ENCODE measurements at regions not wholly inside any gene's neighbourhood (a gene's known extent, or its start where the extent isn't known, plus 50 kb on each side); places are given as distances from the start of the nearest gene placed in this dataset.
A peak's percentile ranks its signal among the peaks of the same experiment; 100 is the strongest.

DNA sequence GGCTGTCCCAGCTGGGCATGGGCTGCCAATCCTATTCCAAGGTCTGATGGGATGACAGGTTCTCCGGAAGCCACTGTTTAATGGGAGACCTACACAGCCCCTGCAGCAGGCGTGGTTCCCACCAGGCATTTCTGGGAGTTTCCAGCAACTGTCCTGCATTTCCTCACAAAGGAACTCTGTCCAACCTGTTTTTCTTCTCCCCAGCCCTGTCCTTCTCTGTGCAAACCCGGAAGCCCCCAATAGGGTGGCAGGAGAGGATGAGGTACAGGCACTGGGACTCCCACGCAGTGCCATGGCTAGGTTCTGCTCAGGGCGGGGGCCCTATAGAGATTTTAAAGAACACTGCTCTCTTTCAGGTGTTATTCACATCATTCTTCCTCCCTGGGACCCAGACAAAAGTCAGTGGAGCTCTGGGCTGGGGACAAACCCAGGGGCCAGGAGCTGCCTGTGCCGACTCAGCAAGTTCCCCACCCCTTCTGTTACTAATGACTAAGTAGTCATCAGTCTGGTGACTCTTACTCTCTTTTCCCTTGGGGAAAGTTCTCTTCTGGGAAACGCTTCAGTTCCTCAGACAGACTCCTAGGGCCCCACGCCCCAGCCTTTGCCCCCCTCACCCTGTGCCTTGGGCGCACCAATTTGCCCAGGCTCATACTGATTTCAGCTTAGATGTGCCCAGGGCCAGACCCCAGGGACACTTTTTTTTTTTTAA, 97.7 kb downstream of the CD47 start:
- no peak for DNase-seq

DNA sequence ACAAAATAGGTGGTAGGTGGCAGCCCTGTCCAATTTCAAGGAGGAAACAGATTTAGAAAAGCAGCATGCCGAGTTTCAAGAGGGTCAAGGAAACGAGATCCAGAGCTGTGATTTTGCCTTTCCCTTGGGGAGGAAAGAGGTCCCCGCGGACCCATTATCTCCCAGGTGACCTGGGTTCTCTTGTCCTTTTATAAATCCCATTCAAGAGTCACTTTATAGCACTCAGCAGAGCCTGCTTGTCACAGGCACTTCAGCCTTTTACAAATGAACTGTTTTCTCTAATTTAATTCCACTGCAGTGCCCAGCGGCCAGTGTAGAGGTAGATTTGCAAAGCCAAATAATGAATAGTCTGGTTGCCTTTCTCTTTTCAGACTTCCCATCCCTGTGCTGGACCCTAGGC, 99.9 kb downstream of the CD47 start:
- no peak for DNase-seq

DNA sequence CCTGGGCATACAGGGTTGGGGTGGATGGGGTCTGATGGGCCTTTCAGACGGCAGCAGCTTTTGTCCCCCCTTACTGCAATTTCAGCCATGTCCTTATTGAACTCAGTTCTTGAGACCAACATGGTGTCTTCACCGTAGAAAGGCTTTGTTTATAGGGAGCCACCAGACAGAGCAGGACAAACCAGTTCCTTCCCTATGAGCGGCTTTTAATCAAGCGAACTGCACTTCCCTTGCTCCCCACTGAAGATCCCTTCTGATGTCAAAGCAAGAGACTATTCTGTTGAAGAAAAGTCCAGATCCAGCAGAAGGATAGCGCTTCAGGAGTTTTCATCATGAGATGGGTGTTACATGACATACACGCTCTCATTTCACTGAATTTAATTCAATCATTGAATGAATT, 100.4 kb downstream of the CD47 start:
- DNase-seq: no peak

DNA sequence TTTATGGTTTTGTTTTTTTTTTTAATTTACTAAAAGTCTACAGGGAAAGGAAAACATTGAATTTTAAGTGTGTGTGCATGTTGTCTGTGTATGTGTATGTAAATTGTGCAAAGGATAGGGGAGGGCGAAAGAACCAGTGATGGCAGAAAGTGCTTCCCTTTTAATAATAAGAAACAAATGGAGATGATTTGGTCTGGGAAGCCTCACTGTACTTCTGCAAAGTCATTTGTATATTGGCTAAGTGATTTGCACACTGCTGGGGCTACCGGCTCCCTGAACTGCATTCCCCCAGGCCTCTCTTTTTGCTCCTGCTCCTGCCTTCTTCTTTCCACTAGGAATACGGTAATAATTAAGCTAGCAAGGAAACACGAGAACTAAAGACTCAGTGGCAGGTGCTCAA, 101.2 kb downstream of the CD47 start:
- no peak for DNase-seq

DNA sequence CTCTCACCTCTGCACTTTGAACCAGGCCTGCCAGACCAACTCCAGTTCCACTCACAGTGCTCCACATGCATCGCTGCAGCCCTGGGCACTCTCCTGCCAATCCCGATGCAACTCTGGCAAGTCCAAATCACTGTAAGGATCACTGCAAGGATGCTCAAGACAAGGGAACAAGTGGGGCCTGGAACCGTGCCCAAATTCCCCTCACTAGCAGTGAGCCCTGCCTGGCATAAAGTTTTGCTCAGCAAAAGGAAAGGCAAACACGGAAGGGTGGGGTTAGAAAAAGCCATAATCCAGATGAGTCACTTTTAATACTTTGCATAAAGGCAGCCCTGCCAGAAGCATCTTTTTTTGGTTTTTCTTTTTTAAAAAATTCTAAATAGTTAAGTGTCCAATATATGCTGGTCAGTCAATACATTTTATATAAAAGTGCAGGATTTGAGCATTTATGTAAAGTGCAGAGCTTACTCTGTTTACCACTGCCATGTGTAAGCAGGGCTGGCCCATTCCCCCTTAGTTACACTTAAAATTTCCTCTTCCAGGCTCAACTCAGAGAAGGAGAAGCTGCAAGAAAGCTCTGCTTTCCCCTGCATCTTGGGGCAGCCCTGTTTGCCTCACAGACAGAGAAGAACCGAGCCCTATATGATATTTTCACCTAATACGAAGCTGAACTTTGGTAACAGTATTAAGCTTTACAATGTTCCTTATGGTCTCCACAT, 102.2 kb downstream of the CD47 start:
- DNase-seq: no peak

DNA sequence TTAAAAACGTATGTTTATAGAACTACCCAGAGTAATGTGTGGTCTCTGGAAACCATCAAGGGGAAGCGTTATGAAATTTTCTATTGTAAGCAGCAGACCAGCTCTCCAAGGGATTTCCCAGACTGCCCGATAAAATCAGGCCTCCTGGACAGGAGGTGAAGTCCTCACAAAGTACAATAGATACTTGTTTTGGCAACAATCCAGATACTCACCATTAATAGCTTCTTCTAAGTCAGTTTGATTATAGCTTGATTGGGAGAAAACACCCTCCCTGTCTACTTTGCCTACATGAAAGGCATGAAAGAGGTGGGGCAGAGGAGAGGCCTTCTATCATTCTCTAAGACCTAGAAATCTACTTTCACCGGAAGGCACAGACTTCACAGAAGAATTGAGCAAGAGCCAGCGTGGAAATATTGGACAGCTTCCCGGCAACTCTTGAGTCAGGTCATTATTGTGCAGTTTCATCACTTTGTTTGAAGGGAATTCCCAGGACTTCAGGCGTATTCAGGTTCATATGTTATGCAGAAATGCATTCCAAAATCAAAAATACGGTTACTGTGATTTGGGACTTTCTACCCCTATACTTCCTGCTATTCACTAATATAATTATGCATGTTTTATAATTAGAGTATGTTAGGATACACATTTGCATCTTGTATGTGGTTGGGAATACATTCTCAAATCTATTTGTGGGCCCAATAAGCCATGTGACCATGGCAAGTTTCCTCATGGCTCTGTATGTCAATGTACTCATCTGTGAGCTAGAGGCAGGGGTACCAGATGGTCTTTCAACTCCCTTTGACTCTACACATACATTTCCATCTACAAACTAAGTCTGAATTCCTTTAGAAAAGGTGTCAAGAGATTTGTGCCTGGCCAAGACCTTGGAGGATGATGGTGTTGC, 103.5 kb downstream of the CD47 start:
- DNase-seq: no peak

DNA sequence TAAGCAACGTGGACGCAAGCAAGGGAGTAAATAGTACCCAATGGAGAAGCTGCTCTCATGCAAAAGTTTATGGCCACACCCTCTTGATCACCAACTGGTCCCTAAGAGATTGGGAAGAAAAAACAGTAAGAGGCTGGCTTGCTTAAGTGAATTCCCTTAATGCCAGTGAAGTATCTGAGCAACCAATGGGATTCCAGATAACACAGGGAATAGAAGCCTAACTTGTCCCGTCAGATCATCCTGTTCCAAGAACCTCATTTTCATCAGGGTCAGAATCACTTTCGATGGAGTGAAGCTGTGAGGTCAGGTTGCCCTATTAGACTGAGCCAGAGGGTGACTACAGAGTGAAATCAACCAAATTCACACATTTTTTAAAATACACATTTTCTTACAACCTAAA, 104.3 kb downstream of the CD47 start:
- DNase-seq: no peak

DNA sequence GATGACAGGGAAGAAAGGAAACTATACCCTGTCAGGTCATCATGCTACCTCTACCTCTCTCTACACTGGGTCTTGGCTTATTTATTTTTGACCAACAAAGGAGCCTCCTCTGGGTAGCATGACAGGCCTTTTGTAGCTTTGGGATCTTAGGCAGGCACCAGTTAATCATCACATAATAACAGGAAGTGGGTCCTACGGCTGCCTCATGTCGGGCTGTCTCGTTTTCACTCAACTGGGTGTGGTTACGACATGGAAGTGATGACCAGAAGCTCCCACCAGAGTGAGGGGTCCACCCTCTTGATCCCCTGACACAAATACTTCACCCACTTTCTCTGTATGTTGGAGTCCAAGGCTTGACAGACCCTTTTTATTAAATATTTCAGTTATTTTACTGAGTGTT, 105.3 kb downstream of the CD47 start:
- DNase-seq: peak; percentile 8

DNA sequence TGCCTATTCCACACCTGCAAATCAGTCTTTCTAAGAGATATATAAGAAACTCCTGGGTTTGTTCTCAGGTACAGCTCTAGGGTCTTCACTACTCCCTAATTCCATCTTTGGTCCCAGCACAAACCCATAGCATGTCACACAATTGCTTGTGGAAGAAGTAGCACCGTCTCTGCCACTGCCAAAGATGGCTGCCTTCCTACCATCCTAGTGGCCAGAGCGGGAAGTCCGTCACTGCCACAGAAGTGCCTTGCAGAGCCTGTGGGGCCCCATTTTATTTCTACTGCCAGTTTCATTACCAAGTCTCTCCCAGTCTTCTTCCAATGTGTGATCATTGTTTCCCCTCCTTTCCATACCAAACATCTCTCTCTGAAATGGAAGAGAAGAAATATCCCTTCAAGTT, 107.6 kb downstream of the CD47 start:
- DNase-seq: no peak

DNA sequence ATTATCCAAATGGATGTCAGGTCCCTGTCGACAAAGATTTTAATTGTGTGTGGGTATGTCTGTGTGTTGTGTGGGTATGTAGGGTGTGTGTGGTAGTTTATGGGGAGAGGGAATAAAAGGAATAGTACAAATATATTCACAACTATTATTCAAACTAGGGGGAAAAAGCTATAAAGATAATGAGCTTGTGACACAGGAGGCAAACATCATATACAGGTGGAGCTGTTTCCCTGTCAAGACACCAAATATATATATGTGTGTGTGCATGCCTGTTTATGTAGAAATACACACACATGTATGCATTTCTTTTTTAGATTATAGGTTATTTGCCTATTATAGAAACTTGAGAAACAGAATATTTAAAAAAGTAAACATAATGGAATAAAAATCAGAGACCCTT, 108.7 kb downstream of the CD47 start:
- no peak for DNase-seq

DNA sequence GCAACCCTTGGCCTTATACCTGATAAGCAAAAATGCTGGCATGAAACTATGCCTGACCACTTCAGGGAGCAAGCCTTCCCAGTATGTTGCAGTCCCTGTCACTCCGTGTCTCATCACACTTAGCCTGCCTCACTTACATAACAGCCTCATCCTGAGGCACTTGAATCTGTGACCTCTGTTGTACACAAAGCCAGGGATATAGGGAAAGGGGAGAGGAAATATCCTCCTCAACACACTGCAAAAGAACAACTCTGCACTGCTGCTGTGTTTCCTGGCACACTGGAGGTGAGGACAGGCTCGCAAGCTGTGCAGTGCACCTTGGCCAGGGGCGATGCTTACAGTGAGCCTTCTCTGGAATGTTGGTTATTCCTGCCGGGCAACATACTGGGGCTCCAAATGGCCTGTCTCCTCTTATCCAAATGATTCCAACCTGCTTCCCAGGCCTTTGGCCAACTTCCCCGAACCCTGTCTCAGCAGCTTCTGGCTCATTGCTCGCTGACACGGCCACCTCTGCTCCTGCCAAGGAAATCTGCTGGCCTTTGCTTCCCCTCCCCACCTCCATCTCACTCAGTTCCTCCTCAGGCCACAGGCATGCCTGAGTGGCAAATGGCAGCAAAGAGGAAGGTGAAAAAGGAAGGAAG, 109.2 kb downstream of the CD47 start:
- DNase-seq: no peak

DNA sequence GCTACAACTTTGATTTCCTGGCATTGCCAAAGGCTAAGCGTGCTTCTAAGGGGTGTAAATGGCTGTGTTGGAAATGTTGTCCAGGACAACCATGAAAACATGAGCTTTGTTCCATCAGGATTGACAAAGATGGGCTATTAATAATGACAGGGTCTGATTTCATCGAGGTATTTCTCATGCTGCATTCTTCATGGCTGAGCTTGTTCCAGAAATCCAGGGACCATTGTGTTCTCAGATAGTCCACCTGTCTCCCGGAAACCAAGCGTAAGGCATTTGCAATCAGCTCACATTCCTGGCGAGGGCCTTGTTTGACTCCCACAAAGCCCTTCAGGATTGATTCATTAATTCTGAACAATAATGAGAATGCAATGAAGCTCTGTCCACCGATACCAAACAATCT, 111.3 kb downstream of the CD47 start:
- DNase-seq: no peak

DNA sequence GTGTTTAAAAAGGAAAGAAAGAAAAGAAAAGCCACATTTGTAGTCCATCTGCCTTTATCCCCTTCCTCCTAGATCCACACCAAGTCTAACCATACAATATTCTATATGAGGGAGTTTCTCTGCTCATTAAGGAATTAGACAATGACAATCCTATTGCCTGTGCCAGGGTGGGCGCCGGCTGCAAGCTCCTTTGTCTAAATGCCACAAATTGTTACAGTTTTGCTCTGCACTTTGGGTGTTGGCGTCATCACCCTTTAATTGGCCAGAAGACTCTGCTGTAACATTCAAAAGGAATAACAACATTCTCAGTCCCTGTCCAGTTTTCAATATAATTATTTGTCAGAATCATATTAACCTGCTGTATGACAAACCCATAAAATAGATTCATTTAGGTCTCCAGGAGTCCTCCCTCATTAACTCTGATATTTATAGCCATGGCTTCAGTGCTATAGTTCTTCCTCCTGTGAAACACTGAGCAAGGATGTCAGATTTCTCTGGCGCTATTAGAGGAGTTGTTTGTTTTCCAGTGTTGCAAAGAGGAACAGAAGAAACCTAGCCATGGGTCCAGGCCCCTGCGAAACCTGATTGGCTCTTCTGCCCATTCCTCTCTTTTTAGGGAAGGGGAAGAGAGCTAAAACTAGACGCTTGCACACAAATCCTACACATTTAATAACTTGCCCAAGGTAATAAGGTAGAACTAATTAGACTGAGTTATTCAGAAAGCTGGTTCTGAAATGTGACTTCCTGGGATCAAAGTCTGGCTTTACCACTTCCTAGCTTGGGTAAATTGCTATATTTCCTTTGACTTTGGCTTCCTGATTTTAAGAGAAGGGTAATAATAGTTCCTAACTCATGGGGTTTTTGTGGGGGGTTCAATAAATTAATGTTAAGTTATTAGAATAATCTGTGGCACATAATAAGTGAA, 112.4 kb downstream of the CD47 start:
- no peak for DNase-seq

DNA sequence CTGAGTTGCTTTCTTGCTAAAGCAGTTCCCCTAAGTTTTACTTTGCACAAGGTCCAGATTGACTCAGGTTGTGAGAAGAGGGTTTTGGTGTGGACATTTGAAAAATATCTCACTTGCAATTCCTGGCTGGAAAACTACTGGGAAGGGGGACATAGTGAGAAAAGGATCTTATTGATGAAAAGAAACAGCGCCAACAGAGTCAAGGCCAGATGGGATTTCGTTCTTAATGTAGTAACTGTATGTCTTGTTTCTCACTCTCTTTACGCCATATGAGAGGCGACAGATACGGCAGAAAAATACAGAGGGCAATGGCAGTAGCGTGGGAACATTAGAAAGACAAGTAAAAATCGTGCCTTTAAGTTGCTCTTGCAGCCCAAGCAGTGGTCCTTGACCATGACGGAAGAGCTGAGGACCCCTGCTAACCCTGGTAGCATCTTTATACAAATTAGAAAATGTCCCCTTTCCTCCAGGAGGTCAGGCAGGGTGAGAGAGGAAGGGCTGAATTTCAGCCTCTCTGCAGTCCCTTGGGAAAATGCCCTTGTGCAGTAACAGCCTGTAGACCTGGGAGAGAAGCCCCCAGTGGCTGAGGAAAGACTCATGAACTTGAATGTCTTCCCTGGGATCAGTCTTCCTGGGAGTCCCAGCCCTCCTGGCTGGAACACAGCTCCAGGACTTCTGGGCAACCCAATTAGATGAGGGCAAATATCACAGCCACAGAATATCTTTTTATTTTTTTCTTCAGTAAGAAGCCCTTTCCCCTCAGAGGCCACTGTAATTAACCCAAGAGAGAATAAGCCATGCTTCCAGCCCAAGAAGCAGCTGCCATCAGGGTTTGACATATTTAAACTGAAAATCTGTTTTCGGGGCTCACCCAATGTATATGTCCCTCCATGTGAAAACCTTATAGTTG, 113.4 kb downstream of the CD47 start:
- no peak for DNase-seq

DNA sequence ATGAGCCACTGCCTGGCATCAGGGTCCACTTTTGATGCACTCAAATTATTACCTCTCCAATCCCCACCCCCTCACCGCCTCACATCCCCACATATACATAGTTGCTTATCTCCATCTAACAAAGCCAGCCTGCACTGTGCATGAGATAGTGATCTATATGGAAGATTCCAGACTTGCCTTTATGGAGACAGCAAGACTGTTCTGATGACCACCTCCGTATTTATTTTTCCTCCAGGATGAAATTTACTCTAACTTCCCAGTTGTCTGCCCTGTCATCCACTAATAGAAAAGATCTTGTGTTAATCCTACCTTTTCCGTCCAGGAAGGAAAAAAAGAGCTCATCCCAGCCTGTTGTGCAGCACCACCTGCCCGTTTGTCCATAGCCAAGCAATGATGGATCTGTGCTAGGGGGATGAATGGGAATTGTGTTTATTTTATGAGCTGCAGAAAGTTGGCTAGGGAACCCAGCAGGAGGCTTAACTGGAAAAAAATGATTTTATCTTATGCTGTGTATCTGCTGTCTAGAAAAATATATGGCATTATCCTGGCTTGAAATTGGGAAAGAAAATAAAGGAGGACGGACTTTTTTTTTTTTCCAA, 114.5 kb downstream of the CD47 start:
- DNase-seq: no peak

DNA sequence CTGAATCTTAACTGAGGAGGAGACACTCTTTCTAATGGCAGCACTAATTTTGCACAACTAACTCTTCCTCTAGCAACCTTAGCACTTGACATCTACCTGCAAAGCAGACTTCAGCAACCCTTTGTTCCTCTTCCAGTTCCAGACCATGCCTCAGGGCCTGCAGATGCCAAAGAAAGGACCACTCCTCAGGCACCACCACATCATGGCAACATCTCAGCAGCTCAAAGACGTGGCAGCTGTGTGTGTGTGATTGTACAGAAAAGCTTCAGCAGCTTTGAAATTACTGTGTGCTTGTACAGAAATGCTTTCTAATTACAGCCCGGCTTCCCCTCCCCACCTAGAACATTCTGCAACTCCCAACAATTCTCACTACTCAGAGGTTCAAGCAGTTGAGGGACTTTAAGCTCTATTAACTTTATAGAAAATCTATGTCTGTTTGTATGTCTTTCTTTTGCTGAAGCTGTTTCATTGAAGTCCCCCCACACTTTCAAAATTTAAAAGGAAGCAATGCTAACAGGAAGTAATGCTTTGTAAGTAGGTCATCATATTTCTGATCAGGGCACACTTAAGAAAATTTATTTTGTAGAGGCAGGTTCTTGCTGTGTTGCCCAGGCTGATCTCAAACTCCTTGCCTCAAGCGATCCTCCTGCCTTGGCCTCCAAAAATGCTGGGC, 115.2 kb downstream of the CD47 start:
- DNase-seq: no peak

DNA sequence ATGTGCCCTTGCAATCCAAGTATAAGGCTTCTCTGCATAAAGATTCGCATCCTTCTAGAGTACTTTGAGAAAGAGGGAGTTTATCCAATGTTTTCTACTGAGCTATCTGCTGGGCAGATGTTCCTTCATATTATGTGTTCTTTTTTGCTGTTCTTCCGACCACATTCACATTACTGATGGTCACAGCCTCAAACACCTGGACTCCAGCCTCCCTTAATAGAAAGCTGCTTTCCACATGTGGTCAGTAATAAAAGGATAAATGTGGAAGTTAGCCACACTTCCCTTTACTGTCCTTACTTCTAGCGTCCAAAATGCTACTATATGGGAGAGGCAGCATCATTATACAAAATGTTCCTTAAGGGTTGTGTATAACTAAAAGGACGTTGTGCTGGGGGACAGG, 116.9 kb downstream of the CD47 start:
- no peak for DNase-seq

DNA sequence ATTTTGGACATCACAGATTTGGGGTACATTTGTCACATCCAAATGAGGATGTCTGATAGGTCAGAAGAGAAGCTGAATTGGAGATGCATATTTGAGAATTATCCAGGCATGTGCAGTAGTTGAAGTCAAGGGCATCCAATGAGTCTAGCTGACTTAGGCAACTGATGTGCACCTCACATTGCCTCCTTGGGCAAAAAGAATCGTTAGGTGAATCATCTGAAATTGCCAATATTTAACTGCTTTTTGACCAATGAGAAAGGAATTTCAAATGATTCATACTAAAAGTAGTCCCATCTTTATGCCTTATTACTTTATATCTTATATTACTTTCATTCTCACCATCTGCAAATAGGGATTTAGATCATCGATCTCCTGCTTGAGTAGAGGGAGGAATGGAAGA, 117.7 kb downstream of the CD47 start:
- no peak for DNase-seq

DNA sequence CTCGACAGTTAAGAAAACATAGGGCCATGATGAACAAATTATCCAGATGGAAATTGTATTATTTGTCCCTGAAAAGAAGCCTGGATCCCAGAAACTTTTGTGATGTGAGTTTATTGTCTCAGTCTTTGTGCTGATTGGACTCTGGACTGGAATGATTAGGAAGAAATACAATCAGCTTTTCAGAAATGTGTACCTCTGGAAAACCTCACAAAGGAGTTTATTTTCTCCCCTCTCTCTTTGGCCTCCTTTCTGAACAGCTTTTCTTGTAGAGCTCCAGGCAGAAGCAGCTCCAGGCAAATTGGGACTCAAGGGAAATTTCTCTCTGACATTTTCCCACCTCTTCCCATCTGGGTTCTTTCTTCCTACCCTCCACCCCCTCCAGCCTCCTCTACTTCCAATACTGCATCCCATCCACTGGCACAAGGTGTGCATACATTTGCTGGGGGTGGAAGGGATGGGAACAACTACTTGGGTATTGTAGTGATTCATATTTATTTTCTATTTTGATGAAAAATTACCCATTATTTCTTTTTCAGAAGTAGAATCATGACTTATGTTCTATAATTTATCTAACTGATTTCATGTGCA, 119.7 kb downstream of the CD47 start:
- no peak for DNase-seq
